Amniotic stem cell (primary cell): ENCODE measurements at regions not wholly inside any gene's neighbourhood (a gene's known extent, or its start where the extent isn't known, plus 50 kb on each side); places are given as distances from the start of the nearest gene placed in this dataset.

Source experiments
- DNase-seq: peaks from one replicate; lab custom pipeline; 2025; lab: John Stamatoyannopoulos, UW

DNA sequence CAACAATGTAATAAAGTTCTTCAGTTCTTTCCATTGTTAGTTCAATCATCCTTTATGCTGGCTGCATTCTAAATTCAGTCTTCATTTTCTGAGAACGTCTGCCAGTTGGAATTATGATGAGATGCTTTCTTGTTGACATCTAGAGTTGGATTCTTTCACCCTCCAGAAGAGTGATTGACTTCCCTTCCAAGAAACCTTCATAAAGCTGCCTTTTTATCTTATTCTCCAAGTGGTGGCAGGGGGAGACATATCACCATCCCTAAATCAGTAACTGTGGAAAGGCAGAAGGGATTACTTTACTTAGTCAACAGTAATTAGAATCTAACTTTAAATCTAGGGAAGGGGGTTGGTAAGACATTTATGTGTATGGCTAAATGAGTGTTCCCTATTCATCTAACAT is 86.8 kb upstream of the GULP1 start:
- DNase-seq = no peak

DNA sequence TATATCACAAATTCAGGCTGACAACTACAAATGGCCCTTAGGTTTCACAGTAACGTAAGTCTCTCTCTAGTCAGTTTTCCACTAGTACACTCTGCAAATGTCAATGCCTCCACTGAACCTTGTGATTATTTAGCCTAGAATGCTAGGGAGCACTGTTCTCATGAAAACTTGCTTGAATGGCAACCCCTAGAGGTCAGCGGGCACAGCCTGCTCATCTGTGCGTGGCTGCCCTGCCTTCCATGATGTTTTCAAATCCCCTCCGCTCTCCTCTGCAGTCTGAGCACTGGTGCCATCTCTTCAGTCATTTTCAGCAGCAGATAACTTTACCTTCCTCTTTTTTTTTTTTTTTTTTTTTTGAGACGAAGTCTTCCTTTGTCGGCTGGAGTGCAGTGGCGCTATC is 84.1 kb upstream of the GULP1 start:
- no peak for DNase-seq

DNA sequence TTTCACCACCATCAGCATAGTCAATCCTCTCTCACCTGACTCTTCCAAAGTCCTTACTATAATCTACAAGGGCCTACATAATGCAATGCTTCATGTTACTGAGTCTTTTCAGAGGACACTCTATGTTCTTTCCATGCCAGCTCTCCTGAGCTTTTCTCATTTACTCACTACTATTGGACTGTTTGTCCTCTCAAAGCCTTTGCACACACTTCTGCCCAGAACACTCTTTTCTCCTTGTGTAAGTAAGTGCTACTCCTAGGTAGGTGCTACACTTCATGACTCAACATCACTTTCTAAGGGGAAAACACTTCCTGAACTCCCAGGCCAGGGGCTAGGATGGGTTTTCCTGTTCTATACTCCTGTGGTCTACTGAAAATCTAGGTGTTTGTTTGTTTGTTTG is 82.5 kb upstream of the GULP1 start:
- DNase-seq = no peak

DNA sequence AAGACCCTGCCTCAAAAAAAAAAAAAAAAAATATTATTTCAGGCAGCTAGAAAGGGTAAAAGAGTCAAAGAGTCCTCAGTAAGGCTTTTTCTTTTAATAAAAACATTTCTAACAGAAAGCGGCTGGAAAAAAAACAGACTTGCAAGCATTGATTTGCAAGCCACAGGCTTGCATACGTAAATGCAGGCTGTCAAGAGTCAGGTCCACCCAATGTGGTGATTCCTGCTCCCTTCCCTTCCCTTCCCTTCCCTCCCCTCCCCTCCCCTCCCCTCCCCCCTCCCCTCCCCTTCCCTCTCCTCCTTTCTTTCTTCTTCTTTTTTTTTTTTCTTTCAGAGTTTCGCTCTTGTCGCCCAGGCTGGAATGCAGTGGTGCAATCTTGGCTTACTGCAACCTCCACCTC is 74.4 kb upstream of the GULP1 start:
- no peak for DNase-seq

DNA sequence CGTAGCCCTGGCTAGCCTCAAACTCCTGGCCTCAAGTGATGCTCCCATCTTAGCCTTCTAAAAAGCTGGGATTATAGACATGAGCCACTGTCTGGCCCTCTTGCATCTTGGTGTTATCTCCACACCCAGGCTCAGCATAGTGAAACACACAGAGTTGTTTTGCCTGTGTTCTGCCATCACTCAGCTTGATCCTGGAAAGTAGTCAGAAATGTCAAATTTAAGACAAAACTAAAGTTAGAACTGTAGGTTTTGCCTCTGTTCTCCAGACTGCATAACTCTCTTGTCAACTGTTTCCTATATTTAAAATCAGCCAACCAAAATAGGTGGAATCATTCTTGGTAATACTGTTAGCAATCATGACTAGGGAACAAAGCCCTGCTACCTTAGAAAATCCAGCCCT is 72.1 kb upstream of the GULP1 start:
- DNase-seq = no peak

DNA sequence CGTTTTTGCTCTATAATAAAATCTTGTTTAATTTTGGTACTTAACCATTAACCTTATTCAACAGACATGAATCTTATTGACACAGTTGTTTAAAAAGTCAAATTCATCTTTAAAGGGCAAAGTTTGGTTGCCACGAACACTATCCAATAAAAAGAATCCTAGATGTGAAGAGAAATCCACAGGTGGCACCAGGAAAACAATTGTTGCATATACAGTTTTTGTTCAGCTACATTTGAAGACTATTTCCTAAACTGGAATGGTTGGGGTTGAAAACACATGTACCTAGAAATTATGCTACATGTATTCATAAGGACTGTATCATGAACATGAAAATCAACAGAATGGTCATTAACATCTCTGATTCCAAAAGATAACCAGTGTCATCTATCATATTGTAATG is 71.1 kb upstream of the GULP1 start:
- DNase-seq = no peak

DNA sequence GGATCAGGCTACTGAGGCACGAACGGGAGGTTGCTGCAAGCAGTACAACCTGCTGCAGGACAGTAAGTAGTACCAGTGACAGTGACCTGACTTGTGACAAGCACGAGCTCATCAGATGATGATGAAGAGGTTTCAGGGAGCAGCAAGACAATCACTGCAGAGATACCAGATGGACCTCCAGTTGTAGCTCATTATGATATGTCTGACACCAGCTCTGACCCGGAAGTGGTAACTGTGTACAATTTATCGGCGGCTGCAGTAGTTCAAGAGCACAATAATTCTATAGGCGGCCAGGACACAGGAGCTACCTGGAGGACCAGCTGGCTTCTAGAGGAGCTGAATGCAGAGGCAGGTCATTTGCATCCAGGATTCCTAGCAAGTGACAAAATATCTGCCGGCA is 64.0 kb upstream of the GULP1 start:
- DNase-seq = no peak

DNA sequence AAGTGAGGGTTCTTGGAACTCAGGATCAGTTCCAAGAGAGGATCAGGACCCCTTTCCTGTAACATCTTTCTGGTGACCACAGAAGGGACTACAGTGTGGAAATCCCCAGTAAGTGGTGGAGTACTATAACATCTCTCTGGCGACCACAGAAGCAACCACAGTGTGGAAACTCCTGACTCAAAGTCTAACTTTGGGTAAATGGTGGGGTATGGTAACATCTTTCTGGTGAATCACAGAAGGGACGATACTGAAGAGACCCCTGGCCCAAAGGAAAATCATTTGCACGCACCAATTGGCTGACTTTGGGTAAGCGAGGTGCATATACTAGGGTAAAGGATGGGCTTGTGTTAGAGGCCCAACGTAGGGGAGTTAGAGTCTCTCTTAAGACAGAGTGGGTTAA is 56.3 kb upstream of the GULP1 start:
- DNase-seq = no peak

DNA sequence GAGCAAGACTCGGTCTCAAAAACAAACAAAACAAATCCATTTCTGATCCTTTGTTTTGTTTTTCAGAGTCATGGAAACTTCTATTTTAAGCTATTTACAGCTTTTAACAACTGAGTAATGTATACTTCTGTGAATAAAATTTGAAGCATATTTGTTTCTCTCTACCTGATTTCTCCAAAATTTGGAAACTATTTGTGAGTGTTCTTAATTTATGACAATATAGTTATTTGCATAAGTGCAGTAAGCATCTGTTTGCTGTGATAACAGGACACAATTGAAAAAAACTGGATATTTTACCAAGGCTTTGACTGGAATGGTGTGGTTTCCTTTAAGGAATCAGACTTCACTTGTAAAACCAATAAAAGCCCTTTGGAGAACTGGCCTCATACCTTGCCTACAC is 53.3 kb upstream of the GULP1 start:
- DNase-seq = no peak
